ENCODE measurements at regions not wholly inside any gene's neighbourhood (a gene's known extent, or its start where the extent isn't known, plus 50 kb on each side); places are given as distances from the start of the nearest gene placed in this dataset.

DNA sequence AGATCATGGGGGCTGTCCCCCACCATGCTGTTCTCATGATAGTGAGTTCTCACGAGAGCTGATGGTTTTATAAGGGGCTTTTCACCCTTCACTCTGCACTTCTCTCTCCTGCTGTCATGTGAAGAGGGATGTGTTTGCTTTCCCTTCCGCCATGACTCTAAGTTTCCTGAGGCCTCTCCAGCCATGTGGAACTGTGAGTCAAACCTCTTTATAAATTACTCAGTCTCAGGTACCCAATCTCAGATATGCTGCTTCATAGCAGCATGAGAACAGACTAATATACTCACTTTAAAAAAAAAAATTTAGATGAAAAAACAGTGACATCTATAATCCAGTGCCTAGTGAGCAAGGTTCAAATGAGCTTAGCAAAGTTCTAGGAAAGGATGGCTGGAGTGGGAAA is 135.1 kb upstream of the RAB4A start:
- H3K27me3 Mint-ChIP-seq: peaks cover 12% of the 10 kb centered on the region
- H3K36me3 Mint-ChIP-seq (ENCODE audit: low read depth): peaks cover 3% of the 10 kb centered on the region
- intact Hi-C loops (cut with micrococcal nuclease): no loop called here
- no peak overlapping the region for H3K27ac Mint-ChIP-seq
- H3K9me3 Mint-ChIP-seq: peaks cover 18% of the 10 kb centered on the region
- H3K4me1 Mint-ChIP-seq: peaks cover 11% of the 10 kb centered on the region
- DNase-seq: no peak
- H3K4me3 Mint-ChIP-seq: no peak overlapping the region

DNA sequence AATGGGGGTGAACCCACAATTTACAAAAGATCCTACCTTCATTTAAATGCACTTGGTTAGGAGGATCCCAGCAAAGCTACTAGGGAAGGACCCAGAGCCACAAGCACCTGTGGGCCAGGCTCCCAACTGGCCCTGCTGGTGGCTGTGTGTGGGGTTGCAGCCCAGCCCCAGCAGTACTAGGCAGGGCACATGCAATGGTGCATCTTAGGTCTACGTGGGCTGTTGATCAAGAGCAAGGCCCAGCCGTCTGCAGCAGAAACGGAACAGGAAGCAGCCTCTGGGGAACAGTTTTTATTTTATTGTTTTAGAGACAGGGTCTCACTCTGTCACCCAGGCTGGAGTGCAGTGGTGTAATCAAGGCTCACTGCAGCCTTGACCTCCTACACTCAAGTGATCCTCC is 134.1 kb upstream of the RAB4A start:
- no peak overlapping the region for H3K4me3 Mint-ChIP-seq
- peaks cover 11% of the 10 kb centered on the region for H3K4me1 Mint-ChIP-seq
- no peak overlapping the region for H3K27ac Mint-ChIP-seq
- H3K36me3 Mint-ChIP-seq (ENCODE audit: low read depth): peaks cover 3% of the 10 kb centered on the region
- H3K9me3 Mint-ChIP-seq: peaks cover 18% of the 10 kb centered on the region
- peaks cover 4% of the 10 kb centered on the region for H3K27me3 Mint-ChIP-seq
- intact Hi-C loops (cut with micrococcal nuclease): no loop called here
- DNase-seq: no peak

DNA sequence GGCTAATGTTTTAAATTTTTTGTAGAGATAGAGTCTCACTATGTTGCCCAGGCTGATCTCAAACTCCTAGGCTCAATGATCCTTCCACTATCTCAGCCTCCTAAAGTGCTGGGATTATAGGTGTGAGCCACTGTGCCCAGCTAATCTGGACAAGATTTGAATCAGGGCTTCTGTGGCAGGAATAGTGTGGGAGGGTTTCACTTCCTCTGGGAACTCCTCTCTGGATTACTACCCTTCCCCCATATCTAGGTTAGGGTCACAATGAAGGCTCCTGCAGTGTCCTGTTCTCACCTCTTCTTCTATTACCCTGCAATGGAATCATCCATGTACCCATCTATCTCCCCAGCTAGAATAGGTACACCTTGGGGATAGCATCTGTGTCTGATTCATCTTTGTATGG is 133.6 kb upstream of the RAB4A start:
- H3K4me1 Mint-ChIP-seq: peaks cover 11% of the 10 kb centered on the region
- no peak overlapping the region for H3K27ac Mint-ChIP-seq
- intact Hi-C loops (cut with micrococcal nuclease): no loop called here
- H3K27me3 Mint-ChIP-seq: no peaks in the 10 kb centered on the region
- no peak for DNase-seq
- no peak overlapping the region for H3K4me3 Mint-ChIP-seq
- peaks cover 18% of the 10 kb centered on the region for H3K9me3 Mint-ChIP-seq
- H3K36me3 Mint-ChIP-seq (ENCODE audit: low read depth): peaks cover 3% of the 10 kb centered on the region

DNA sequence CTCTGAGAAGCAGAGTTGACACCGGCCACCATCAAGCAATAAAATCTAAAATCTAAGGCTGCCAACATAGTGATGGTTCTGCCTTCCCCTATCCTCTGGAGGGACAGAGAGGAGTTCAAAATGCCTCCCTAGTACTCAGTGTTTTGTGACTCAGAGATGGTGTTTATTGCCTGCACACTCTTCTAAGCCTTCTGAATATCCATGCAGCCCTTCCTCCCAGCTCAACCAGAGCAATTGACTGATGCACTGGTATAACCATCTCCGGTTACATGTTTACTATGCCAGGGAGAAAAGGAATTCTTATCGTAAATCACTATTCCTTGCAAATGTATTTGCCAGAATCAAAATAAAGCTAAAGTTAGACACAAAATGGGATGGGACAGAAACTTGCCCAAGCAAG is 132.9 kb upstream of the RAB4A start:
- intact Hi-C loops (cut with micrococcal nuclease): no loop called here

DNA sequence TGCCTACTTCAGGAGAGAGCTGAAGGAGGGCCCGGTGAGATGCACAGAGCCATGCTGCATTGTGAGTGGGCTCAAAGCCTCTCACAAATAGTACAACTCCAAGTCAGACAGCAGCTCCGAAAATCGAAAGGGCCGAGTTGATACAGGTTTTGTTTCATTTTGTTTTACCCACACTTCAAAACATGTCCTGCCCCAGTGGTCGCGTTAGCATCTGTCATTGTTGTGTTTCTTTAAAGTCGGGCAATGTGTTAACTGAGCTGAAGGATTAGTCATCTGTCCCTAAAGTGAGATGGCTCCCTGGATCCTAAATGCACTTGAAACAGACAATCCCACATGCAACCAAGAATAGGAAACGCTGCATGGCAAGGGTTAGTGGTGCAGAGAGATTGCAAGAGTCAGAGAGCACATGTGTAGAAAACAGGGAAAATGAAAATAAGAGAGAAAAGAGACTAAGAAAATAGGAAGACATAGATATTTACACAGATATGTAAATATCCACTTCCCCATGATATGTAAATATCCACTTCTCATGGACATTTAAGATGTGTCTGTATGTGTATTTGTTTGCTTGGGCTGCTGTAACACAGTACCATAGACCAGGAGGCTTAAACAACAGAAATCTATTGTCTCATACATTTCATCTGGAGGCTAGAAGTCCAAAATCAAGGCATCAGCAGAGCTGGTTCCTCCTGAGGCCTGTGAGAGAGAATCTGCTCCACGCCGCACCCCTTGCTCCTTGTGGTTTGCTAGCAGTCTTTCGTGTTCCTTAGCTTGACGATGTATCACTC is 131.4 kb upstream of the RAB4A start:
- Mint-ChIP-seq H3K27me3 (no peaks in the 10 kb centered on the region), H3K9me3 (peaks cover 10% of the 10 kb centered on the region), H3K4me3 (peak overlapping the region; percentile 39), H3K36me3 (ENCODE audit: low read depth) (no peaks in the 10 kb centered on the region), H3K4me1 (peaks cover 11% of the 10 kb centered on the region), H3K27ac (no peak overlapping the region)
- DNase-seq: peak; percentile 69
- intact Hi-C loops (cut with micrococcal nuclease): no loop called here

More for the DNA sequence above, 132.9 kb upstream of the RAB4A start:
- Mint-ChIP-seq H3K4me3 (no peak overlapping the region), H3K4me1 (peaks cover 11% of the 10 kb centered on the region), H3K27me3 (no peaks in the 10 kb centered on the region), H3K9me3 (peaks cover 18% of the 10 kb centered on the region), H3K27ac (no peak overlapping the region), H3K36me3 (ENCODE audit: low read depth) (peaks cover 3% of the 10 kb centered on the region)
- DNase-seq: no peak

DNA sequence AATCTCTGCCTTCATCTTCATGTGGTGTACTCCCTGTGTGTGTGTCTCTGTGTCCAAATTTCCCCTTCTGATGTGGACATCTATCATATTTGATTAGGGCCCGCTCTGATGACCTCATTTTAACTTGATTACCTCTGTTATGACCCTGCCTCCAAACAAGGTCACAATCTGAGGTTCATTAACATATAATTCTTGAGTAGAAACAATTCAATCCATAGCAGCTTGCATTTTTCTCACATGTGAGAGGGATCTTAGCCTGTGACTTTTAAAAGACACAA is 130.9 kb upstream of the RAB4A start:
- Mint-ChIP-seq H3K27ac (no peak overlapping the region), H3K27me3 (no peaks in the 10 kb centered on the region), H3K4me3 (no peak overlapping the region), H3K36me3 (ENCODE audit: low read depth) (no peaks in the 10 kb centered on the region), H3K9me3 (peaks cover 9% of the 10 kb centered on the region), H3K4me1 (peaks cover 11% of the 10 kb centered on the region)
- intact Hi-C loops (cut with micrococcal nuclease): no loop called here
- DNase-seq: no peak

DNA sequence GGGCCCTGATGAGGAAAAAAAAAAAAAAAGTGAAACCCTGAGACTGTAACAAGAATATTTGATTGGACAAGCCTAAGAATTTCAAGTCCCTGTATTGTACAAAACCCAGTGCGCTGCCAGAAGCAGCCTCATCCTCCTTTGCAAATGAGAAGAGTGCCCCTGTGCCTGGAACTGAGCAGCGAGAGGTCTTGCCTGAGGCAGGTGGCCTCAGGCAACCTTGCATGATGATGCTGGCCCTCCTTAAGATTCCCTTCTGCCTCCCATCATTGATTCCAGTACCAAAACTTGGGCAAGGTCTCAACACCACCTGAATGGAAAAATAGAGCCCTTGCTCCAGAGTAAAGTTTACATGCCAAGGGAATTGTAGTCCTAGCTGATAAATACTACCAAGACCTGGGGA is 129.6 kb upstream of the RAB4A start:
- H3K36me3 Mint-ChIP-seq (ENCODE audit: low read depth): no peaks in the 10 kb centered on the region
- intact Hi-C loops (cut with micrococcal nuclease): no loop called here
- peaks cover 3% of the 10 kb centered on the region for H3K27me3 Mint-ChIP-seq
- peaks cover 11% of the 10 kb centered on the region for H3K4me1 Mint-ChIP-seq
- H3K4me3 Mint-ChIP-seq: no peak overlapping the region
- H3K27ac Mint-ChIP-seq: no peak overlapping the region
- DNase-seq: no peak
- H3K9me3 Mint-ChIP-seq: no peaks in the 10 kb centered on the region

DNA sequence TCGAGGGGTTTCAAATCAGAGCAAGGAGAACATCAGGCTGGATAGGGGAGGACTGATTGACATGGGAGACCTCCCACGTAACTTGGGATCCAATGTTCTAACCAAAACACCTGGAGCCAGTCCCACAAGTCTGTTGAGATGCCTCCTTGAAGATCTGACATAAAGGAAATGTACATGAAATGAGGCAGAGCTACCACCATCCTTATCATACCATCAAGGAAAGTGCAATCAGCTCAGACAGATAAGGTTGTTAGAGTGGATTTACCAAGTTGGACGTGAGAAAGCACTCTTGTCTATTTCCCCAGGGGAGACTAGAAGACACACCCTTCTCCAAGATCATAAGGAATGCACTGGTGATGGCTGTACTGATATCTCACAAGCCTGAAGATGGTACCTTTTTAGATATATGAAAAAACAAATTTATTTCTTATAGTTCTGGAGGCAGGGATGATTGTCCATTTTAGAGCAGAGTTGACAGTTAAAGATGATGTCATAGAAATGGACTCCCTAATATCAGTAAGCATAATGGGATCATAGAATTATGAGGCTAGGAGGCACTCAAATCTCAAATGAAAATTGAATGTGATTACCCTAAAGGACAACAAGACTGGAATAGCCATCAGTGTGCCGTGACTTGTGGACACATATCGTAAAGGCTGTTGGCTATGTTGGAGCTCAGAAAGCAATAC is 129.1 kb upstream of the RAB4A start:
- Mint-ChIP-seq H3K4me1 (peaks cover 10% of the 10 kb centered on the region), H3K4me3 (no peak overlapping the region), H3K9me3 (no peaks in the 10 kb centered on the region), H3K36me3 (ENCODE audit: low read depth) (no peaks in the 10 kb centered on the region), H3K27me3 (peaks cover 5% of the 10 kb centered on the region), H3K27ac (no peak overlapping the region)
- no peak for DNase-seq
- intact Hi-C loops (cut with micrococcal nuclease): no loop called here

DNA sequence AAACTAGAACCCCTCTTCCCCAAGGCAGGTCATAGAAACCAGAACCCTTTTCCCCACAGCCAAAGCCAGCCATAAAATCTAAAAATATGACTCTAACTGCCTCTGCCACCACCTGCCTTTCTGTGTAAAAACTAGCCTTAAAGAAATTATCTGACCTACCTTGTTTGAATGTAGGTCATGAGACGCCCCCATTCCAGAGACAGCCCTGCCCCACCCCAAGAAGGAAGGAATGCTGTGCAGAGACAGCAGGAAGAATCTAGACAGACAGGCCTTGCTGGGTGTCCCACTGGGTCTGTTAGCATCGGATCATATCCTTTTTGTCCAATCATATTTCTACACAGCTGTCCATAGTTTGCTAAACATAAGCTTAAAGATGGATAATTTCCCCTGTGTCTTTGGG is 128.4 kb upstream of the RAB4A start:
- intact Hi-C loops (cut with micrococcal nuclease): no loop called here
- H3K36me3 Mint-ChIP-seq (ENCODE audit: low read depth): no peaks in the 10 kb centered on the region
- DNase-seq: no peak
- no peak overlapping the region for H3K4me3 Mint-ChIP-seq
- peaks cover 9% of the 10 kb centered on the region for H3K4me1 Mint-ChIP-seq
- H3K27me3 Mint-ChIP-seq: peaks cover 8% of the 10 kb centered on the region
- no peaks in the 10 kb centered on the region for H3K9me3 Mint-ChIP-seq
- no peak overlapping the region for H3K27ac Mint-ChIP-seq

DNA sequence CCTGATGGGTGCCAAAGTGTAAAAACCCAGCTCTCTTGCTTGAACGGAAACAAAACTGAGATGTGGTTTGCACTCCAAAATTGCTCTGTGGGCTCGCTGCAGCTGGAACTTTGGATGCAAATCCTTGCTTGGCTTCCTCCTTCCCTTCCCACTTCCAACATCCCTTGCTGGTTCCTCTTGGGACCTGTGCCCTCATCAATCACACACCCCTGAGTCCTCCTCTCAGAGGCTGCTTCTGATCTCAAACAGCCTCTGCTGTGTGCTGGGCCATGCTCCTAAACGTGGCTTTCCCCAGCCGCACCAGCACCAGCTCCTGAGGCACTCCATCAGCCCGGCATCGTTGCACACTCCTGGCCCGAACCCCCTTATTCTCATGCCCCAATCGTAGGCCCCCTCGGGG is 124.3 kb upstream of the RAB4A start:
- no peaks in the 10 kb centered on the region for H3K4me1 Mint-ChIP-seq
- H3K9me3 Mint-ChIP-seq: no peaks in the 10 kb centered on the region
- intact Hi-C loops (cut with micrococcal nuclease): no loop called here
- no peak overlapping the region for H3K4me3 Mint-ChIP-seq
- peaks cover 9% of the 10 kb centered on the region for H3K27me3 Mint-ChIP-seq
- no peaks in the 10 kb centered on the region for H3K36me3 Mint-ChIP-seq (ENCODE audit: low read depth)
- no peak overlapping the region for H3K27ac Mint-ChIP-seq
- DNase-seq: no peak

DNA sequence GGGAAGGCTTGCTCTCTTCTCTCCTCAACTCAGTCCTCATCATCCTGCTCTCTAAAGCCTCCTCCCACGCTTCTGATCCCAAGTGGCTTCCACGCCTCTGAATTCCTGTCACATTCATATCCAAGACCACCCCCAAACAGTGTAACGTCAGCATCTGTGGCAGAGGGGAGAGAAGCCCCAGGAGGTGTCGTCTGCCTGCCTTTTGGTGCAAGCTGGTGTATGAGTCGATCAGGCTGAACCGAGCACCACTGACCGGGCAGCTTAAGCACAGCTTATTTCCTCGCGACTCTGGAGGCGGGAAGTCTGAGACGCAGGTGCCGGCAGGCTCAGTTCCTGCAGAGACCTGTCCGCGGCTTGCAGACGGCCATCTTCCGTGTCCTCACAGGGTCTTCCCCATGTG is 123.8 kb upstream of the RAB4A start:
- no peaks in the 10 kb centered on the region for H3K4me1 Mint-ChIP-seq
- peaks cover 9% of the 10 kb centered on the region for H3K27me3 Mint-ChIP-seq
- no peak for DNase-seq
- intact Hi-C loops (cut with micrococcal nuclease): no loop called here
- no peak overlapping the region for H3K27ac Mint-ChIP-seq
- H3K4me3 Mint-ChIP-seq: no peak overlapping the region
- no peaks in the 10 kb centered on the region for H3K36me3 Mint-ChIP-seq (ENCODE audit: low read depth)
- H3K9me3 Mint-ChIP-seq: no peaks in the 10 kb centered on the region

DNA sequence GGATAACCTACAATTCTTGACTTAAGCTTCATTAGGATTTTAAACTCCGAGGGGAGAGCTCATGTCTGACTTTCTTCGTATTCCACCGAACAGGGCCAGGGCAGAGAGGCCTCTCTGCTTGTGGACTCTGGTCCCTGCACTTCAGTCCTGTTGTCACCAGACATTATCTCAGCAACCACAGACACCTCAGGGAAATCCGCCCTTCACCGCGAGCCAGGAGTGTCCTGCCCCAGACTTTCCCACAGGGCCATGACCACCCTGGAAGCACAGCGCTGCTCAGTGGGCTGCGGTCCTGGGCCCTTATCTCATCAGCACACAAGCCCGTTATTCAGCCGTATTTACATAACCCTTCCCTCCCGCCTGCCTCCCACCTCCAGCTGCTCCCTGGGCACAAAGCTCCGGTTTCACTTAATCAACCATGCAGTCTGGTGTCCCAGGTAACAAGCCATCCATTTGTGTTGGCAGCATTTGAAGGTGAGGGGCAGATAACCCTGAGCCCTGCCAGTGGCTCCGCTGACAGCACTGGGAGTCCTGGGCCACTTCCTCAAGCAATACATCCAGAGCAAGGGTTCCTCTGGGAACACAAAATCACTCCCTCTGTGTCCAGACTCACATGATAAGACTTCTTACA is 122.8 kb upstream of the RAB4A start:
- intact Hi-C loops (cut with micrococcal nuclease): no loop called here
- H3K27me3 Mint-ChIP-seq: peaks cover 12% of the 10 kb centered on the region
- H3K36me3 Mint-ChIP-seq (ENCODE audit: low read depth): no peaks in the 10 kb centered on the region
- no peak for DNase-seq
- H3K27ac Mint-ChIP-seq: no peak overlapping the region
- H3K4me3 Mint-ChIP-seq: no peak overlapping the region
- no peaks in the 10 kb centered on the region for H3K9me3 Mint-ChIP-seq
- no peaks in the 10 kb centered on the region for H3K4me1 Mint-ChIP-seq

DNA sequence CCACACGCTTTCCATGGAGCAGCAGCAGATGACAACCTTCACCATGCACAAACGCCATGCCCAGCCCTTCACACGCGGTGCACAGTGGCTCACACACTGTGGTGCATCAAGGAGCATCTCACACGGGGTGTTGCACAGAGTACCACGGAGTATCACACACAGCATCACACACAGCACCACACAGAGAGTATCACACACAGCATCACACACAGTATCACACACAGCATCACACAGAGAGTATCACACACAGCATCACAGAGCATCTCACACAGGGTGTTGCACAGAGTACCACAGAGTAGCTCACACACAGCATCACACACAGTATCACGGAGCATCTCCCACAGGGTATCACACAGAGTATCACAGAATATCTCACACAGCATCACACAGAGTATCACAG is 122.2 kb upstream of the RAB4A start:
- H3K4me1 Mint-ChIP-seq: no peaks in the 10 kb centered on the region
- intact Hi-C loops (cut with micrococcal nuclease): no loop called here

DNA sequence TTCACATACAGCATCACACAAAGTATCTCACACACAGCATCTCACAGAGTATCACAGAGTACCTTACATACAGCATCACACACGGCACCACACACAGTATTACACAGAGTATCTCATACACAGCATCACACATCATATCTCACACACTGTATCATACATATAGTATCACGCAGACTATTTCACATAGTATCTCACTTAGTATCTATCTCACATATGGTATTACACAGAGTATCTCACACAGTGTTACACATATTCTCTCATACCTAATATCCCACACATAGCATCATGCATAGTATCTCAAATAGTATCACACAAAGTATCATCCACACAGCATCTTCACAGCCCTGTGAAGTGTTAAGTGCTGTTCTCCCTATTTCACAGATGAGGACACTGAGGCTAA is 121.5 kb upstream of the RAB4A start:
- intact Hi-C loops (cut with micrococcal nuclease): no loop called here
- Mint-ChIP-seq H3K9me3 (no peaks in the 10 kb centered on the region), H3K4me1 (no peaks in the 10 kb centered on the region), H3K27me3 (peaks cover 12% of the 10 kb centered on the region), H3K27ac (no peak overlapping the region), H3K36me3 (ENCODE audit: low read depth) (no peaks in the 10 kb centered on the region), H3K4me3 (no peak overlapping the region)
- no peak for DNase-seq

More for the DNA sequence above, 122.2 kb upstream of the RAB4A start:
- Mint-ChIP-seq H3K27ac (no peak overlapping the region), H3K9me3 (no peaks in the 10 kb centered on the region), H3K27me3 (peaks cover 12% of the 10 kb centered on the region), H3K4me3 (no peak overlapping the region), H3K36me3 (ENCODE audit: low read depth) (no peaks in the 10 kb centered on the region)
- DNase-seq: no peak

Data from activated CD4-positive, alpha-beta T cell treated with anti-CD3 and anti-CD28 coated beads, Interleukin-2, amount 10 ng/mL, durations not matched to agents 24 days and 14 days (primary cell).